H1 (cell line): ENCODE measurements at regions not wholly inside any gene's neighbourhood (a gene's known extent, or its start where the extent isn't known, plus 50 kb on each side); places are given as distances from the start of the nearest gene placed in this dataset.

Experiments used
- CTCF ChIA-PET: fragments of 300-600 bp; sonication (Branson Sonifier 250); formaldehyde crosslinking; loops from one replicate; lab custom pipeline; 2021; ENCODE audit not compliant: partially characterized antibody; lab: Charles Lee
- POLR2A ChIA-PET: fragments of 300-600 bp; sonication (Branson Sonifier 250); formaldehyde crosslinking; loops from one replicate; lab custom pipeline; 2021; ENCODE audit warnings: inconsistent platforms; ENCODE audit not compliant: partially characterized antibody; lab: Charles Lee
- DNase-seq, 2 experiments: peaks; one replicate each; pipeline versions ENCODE4 v3.0.0 to v3.0.0-alpha.2; 2010 to 2022; ENCODE audit warnings: low spot score in 2 of 2, low read depth in 1 of 2, mixed read lengths in 1 of 2
- FAIRE-seq: peaks from 2 replicates; lab custom pipeline; 2011; peaks lifted over from hg19 to GRCh38; lab: Jason Lieb, UNC
- H2AFZ ChIP-seq: 2 replicates; pipeline ENCODE4 v1.8.1; 2012; ENCODE audit warnings: low read length, inconsistent platforms
- H2AK5ac ChIP-seq: 2 replicates; pipeline ENCODE4 v1.6.1; 2013; ENCODE audit warnings: low read depth, low read length
- H2BK120ac ChIP-seq: replicated peaks from 2 replicates; pipeline ENCODE3; 2013; ENCODE audit warnings: low read depth, low read length, inconsistent platforms
- H2BK12ac ChIP-seq: 2 replicates; pipeline ENCODE4 v1.6.1; 2013; ENCODE audit warnings: low read depth, low read length
- H2BK15ac ChIP-seq: 2 replicates; pipeline ENCODE4 v1.6.1; 2013; ENCODE audit warnings: low read length
- H2BK20ac ChIP-seq: 2 replicates; pipeline ENCODE4 v1.6.1; 2013; ENCODE audit warnings: low read length
- H2BK5ac ChIP-seq: 2 replicates; pipeline ENCODE4 v1.6.1; 2013; ENCODE audit warnings: low read depth, low read length
- H3K14ac ChIP-seq: 2 replicates; pipeline ENCODE4 v1.6.1; 2013; ENCODE audit warnings: inconsistent platforms; ENCODE audit not compliant: insufficient read length
- H3K18ac ChIP-seq: 2 replicates; pipeline ENCODE4 v1.6.1; 2013; ENCODE audit warnings: low read length; ENCODE audit errors: extremely low read depth
- H3K23ac ChIP-seq: 2 replicates; pipeline ENCODE4 v1.6.1; 2013; ENCODE audit warnings: inconsistent platforms; ENCODE audit not compliant: insufficient read length
- H3K23me2 ChIP-seq: 2 replicates; pipeline ENCODE4 v1.6.1; 2013; ENCODE audit warnings: low read depth, low read length
- H3K27ac ChIP-seq: 2 replicates; pipeline ENCODE4 v1.6.1; 2011; ENCODE audit warnings: low read depth, low read length, inconsistent platforms
- H3K27me3 ChIP-seq, 4 experiments: replicated peaks in 1 of 4; 1 replicate in 1 of 4; 2 replicates in 3 of 4; pipeline versions ENCODE4 v1.6.1 to v1.8.1; 2011 to 2013; ENCODE audit warnings: low read length in 3 of 4, mild to moderate bottlenecking in 3 of 4, inconsistent platforms in 2 of 4, mixed read lengths in 2 of 4, moderate library complexity in 1 of 4; ENCODE audit not compliant: control insufficient read depth in 3 of 4, insufficient read depth in 3 of 4; ENCODE audit errors: extremely low read depth in 1 of 4
- H3K36me3 ChIP-seq, 4 experiments: 2 replicates each; pipeline versions ENCODE4 v1.6.1 to v1.8.1; 2011 to 2013; ENCODE audit warnings: mild to moderate bottlenecking in 4 of 4, low read length in 3 of 4, moderate library complexity in 2 of 4, control low read depth in 1 of 4, inconsistent platforms in 1 of 4; ENCODE audit not compliant: insufficient read depth in 4 of 4, control insufficient read depth in 2 of 4
- H3K4ac ChIP-seq: replicated peaks from 2 replicates; pipeline ENCODE3; 2013; ENCODE audit warnings: low read length, low read depth, mixed read lengths, inconsistent platforms; ENCODE audit not compliant: insufficient read length
- H3K4me1 ChIP-seq, 4 experiments: replicated peaks in 1 of 4; 1 replicate in 1 of 4; 2 replicates in 3 of 4; pipeline versions ENCODE4 v1.6.1 to v1.8.1; 2011 to 2013; ENCODE audit warnings: low read length in 3 of 4, inconsistent platforms in 2 of 4, mixed read lengths in 1 of 4; ENCODE audit not compliant: insufficient read depth in 4 of 4, control insufficient read depth in 3 of 4
- H3K4me2 ChIP-seq, 2 experiments: 2 replicates each; pipeline versions ENCODE4 v1.6.1 to v1.8.1; 2011 to 2013; ENCODE audit warnings: low read depth in 2 of 2, low read length in 2 of 2, control low read depth in 1 of 2, inconsistent platforms in 1 of 2, mild to moderate bottlenecking in 1 of 2; ENCODE audit not compliant: insufficient read depth in 1 of 2
- H3K4me3 ChIP-seq, 4 experiments: fragments of 200-600, 300-600 bp in 1 of 4; sonication (generic), shearing (Covaris generic), sonication (Bioruptor Twin) in 1 of 4; 2 replicates each; pipeline versions ENCODE4 v1.5.1 to v1.8.1; 2011 to 2016; ENCODE audit warnings: low read length in 4 of 4, low read depth in 3 of 4, control low read depth in 2 of 4, inconsistent platforms in 2 of 4, mild to moderate bottlenecking in 2 of 4, mixed read lengths in 1 of 4, moderate library complexity in 1 of 4; ENCODE audit not compliant: insufficient read depth in 2 of 4; ENCODE audit errors: extremely low read depth in 1 of 4
- H3K56ac ChIP-seq: replicated peaks from 2 replicates; pipeline ENCODE3; 2013; ENCODE audit warnings: low read depth, mild to moderate bottlenecking, mixed read lengths, low read length, inconsistent platforms; ENCODE audit not compliant: insufficient read length
- H3K79me1 ChIP-seq: 2 replicates; pipeline ENCODE4 v1.6.1; 2013; ENCODE audit warnings: low read depth, low read length, control low read depth
- H3K79me2 ChIP-seq, 2 experiments: 2 replicates each; pipeline versions ENCODE4 v1.6.1 to v1.8.1; 2012 to 2013; ENCODE audit warnings: low read length in 2 of 2, mild to moderate bottlenecking in 2 of 2, inconsistent platforms in 1 of 2; ENCODE audit not compliant: insufficient read depth in 2 of 2, control insufficient read depth in 1 of 2
- H3K9ac ChIP-seq, 4 experiments: replicated peaks in 1 of 4; 1 replicate in 1 of 4; 2 replicates in 3 of 4; pipeline versions ENCODE4 v1.6.1 to v1.8.1; 2011 to 2013; ENCODE audit warnings: low read depth in 3 of 4, low read length in 3 of 4, control low read depth in 2 of 4, mild to moderate bottlenecking in 2 of 4, moderate library complexity in 2 of 4, inconsistent platforms in 1 of 4; ENCODE audit errors: extremely low read depth in 1 of 4
- H3K9me3 ChIP-seq, 2 experiments: 2 replicates each; pipeline versions ENCODE4 v1.6.1 to v1.8.1; 2012 to 2013; ENCODE audit warnings: mild to moderate bottlenecking in 2 of 2, moderate library complexity in 2 of 2, control low read depth in 1 of 2, inconsistent platforms in 1 of 2, low read depth in 1 of 2, low read length in 1 of 2, mixed read lengths in 1 of 2; ENCODE audit not compliant: insufficient read depth in 2 of 2
- H4K20me1 ChIP-seq, 2 experiments: replicated peaks in 1 of 2; 2 replicates each; pipeline versions ENCODE3 to v1.8.1; 2011 to 2013; ENCODE audit warnings: inconsistent platforms in 2 of 2, low read length in 2 of 2, mild to moderate bottlenecking in 1 of 2; ENCODE audit not compliant: insufficient read depth in 2 of 2, control insufficient read depth in 1 of 2
- H4K5ac ChIP-seq: 2 replicates; pipeline ENCODE4 v1.6.1; 2013; ENCODE audit warnings: low read length, low read depth, mixed read lengths, inconsistent platforms; ENCODE audit not compliant: insufficient read length
- H4K8ac ChIP-seq: 2 replicates; pipeline ENCODE4 v1.8.0; 2013; ENCODE audit warnings: mild to moderate bottlenecking, moderate library complexity, low read length, inconsistent platforms; ENCODE audit not compliant: insufficient read depth; ENCODE audit errors: extremely low read depth
- H4K91ac ChIP-seq: replicated peaks from 2 replicates; pipeline ENCODE3; 2013; ENCODE audit warnings: low read length, mixed read lengths, inconsistent platforms; ENCODE audit not compliant: insufficient read length
- ZNF274 ChIP-seq: IDR thresholded peaks from 2 replicates; pipeline ENCODE4 v1.7.0; 2012; ENCODE audit warnings: low read length, borderline replicate concordance; ENCODE audit errors: extremely low read depth
- WGBS, 2 experiments: shearing (Covaris generic) in 1 of 2; methylation state at CpG; one replicate each; pipeline versions ENCODE4 v1.1.6 to v1.1.7; 2013 to 2015; ENCODE audit warnings: low lambda C conversion rate in 2 of 2, mixed read lengths in 2 of 2, inconsistent platforms in 1 of 2, low coverage in 1 of 2, missing lambda C conversion rate in 1 of 2; ENCODE audit not compliant: insufficient replicate concordance in 2 of 2, insufficient coverage in 1 of 2, insufficient read length in 1 of 2; ENCODE audit errors: extremely low coverage in 1 of 2, missing lambda C conversion rate in 1 of 2; 5-methylcytosine and 5-hydroxymethylcytosine counted together

GRCh38 chr6:94027374-94027773, 608.0 kb upstream of the EPHA7 start:
- Histone ChIP-seq H2BK15ac (no peak overlapping the region), H2BK5ac (no peak overlapping the region), H3K4me3 (no peak overlapping the region), H4K20me1 (no peaks in the 10 kb centered on the region), H3K18ac (no peak overlapping the region), H3K79me2 (no peaks in the 10 kb centered on the region), H3K4ac (no peak overlapping the region), H2BK12ac (no peak overlapping the region), H3K4me1 (no peaks in the 10 kb centered on the region), H3K36me3 (no peaks in the 10 kb centered on the region), H3K56ac (no peak overlapping the region), H4K91ac (no peak overlapping the region), H4K8ac (no peak overlapping the region), H3K14ac (no peak overlapping the region), H2AK5ac (no peak overlapping the region), H3K4me2 (no peak overlapping the region), H3K27me3 (no peaks in the 10 kb centered on the region; a peak in 1 of 7 replicates), H3K9ac (no peak overlapping the region), H3K23me2 (no peaks in the 10 kb centered on the region), H3K23ac (no peak overlapping the region), H3K27ac (no peak overlapping the region), H2BK20ac (no peak overlapping the region), H3K79me1 (no peaks in the 10 kb centered on the region), H4K5ac (no peak overlapping the region), H2BK120ac (no peak overlapping the region), H3K9me3 (no peaks in the 10 kb centered on the region; a peak in 1 of 4 replicates), H2AFZ (no peak overlapping the region)
- DNase-seq (no peak), FAIRE-seq (no peak)
- WGBS, 2 experiments, result 79% methylated on average over 1 of the region's 1 CpG; no CpG with 5 or more reads in 1 of the 2 experiments
- ChIA-PET CTCF (no interaction called here), POLR2A (no interaction called here)
- no peak for TF ChIP-seq ZNF274
